ENCODE measurements at regions not wholly inside any gene's neighbourhood (a gene's known extent, or its start where the extent isn't known, plus 50 kb on each side); places are given as distances from the start of the nearest gene placed in this dataset.

DNA sequence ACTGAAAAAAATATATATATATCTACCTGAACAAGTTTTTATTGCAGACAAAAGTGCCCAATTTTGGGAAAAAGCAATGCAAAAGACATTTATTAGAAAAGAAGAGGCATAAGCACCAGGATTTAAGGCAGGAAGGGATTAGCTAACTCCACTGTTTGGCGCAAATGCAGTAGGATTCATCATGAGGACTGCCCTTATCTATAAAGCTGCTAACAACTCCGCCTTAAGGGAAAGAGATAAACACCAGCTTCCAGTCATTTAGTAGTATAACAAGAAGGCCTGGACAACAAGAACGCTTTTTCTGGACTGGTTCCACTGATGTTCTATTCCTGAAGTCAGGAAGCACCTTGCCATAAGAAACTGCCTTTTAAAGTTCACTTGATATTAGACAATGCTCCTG is 52.9 kb upstream of the FSHR start:
- no peak overlapping the region for H3K27ac ChIP-seq (ENCODE audit: low read length)
- no peak overlapping the region for H3K4me3 ChIP-seq (ENCODE audit: low read length)
- no peaks in the 10 kb centered on the region for H3K9me3 ChIP-seq (ENCODE audit: insufficient read depth, low read depth, low read length)
- no peak overlapping the region for H3K9ac ChIP-seq (ENCODE audit: low read depth, low read length)
- no peaks in the 10 kb centered on the region for H3K36me3 ChIP-seq (ENCODE audit: insufficient read depth, low read depth, low read length)
- H3K27me3 ChIP-seq (ENCODE audit: insufficient read depth, low read length) = no peaks in the 10 kb centered on the region
- H3K4me1 ChIP-seq (ENCODE audit: insufficient read depth, low read length) = no peaks in the 10 kb centered on the region

Data from iPS-20b (cell line).